ENCODE measurements at regions not wholly inside any gene's neighbourhood (a gene's known extent, or its start where the extent isn't known, plus 50 kb on each side); places are given as distances from the start of the nearest gene placed in this dataset.

DNA sequence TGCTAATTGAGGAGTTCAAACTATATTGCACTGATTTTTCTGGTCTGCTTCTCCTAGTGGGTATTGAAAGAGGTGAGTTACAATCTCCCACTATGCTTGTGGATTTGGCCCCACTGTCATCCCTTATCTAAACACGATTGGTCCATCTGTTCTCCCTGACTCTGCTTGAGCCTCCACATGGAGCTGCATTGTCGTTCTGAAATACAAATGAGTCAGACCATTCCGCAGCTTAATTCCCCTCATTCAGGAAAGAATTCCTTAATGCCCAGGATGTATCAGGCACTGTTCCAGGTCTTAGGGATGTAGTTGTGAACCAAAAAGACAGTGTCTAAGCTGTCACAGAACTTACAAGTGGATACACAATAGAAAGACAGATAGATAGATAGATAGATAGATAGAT lies 461.9 kb downstream of the QKI start:
- in situ Hi-C loops (cut with MboI; ENCODE audit: low sequenced_read_pairs), result no loop called here
- TF ChIP-seq BHLHE40 (IDR thresholded peaks at IDR 0.05; ENCODE audit: low read depth, low read length) (no peak), MXI1 (IDR thresholded peaks at IDR 0.05; ENCODE audit: borderline replicate concordance, low read depth, low read length) (no peak), RFX5 (IDR thresholded peaks at IDR 0.05; ENCODE audit: low read depth, low read length) (no peak), SMC3 (IDR thresholded peaks at IDR 0.05; ENCODE audit: low read depth, low read length) (no peak), POLR2A (IDR thresholded peaks at IDR 0.05; ENCODE audit: low read depth, low read length) (no peak), NFE2L2 (IDR thresholded peaks at IDR 0.05; ENCODE audit: low read depth, low read length) (no peak), RCOR1 (IDR thresholded peaks at IDR 0.05; ENCODE audit: insufficient replicate concordance, low read length) (no peak), CHD1 (IDR thresholded peaks at IDR 0.05; ENCODE audit: low read depth, low read length) (no peak)
- TF ChIP-seq, protein P1, sequence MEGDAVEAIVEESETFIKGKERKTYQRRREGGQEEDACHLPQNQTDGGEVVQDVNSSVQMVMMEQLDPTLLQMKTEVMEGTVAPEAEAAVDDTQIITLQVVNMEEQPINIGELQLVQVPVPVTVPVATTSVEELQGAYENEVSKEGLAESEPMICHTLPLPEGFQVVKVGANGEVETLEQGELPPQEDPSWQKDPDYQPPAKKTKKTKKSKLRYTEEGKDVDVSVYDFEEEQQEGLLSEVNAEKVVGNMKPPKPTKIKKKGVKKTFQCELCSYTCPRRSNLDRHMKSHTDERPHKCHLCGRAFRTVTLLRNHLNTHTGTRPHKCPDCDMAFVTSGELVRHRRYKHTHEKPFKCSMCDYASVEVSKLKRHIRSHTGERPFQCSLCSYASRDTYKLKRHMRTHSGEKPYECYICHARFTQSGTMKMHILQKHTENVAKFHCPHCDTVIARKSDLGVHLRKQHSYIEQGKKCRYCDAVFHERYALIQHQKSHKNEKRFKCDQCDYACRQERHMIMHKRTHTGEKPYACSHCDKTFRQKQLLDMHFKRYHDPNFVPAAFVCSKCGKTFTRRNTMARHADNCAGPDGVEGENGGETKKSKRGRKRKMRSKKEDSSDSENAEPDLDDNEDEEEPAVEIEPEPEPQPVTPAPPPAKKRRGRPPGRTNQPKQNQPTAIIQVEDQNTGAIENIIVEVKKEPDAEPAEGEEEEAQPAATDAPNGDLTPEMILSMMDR (conservative IDR thresholded peaks at IDR 0.05; ENCODE audit: low read depth, low read length), result no peak
- TF ChIP-seq, protein P2, sequence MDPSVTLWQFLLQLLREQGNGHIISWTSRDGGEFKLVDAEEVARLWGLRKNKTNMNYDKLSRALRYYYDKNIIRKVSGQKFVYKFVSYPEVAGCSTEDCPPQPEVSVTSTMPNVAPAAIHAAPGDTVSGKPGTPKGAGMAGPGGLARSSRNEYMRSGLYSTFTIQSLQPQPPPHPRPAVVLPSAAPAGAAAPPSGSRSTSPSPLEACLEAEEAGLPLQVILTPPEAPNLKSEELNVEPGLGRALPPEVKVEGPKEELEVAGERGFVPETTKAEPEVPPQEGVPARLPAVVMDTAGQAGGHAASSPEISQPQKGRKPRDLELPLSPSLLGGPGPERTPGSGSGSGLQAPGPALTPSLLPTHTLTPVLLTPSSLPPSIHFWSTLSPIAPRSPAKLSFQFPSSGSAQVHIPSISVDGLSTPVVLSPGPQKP (IDR thresholded peaks at IDR 0.05; ENCODE audit: borderline replicate concordance, low read depth, low read length), result no peak
- Histone ChIP-seq H3K9me1 (ENCODE audit: insufficient read depth, low read length) (no peaks in the 10 kb centered on the region), H4K8ac (ENCODE audit: low read depth in 2 of 2, low read length in 2 of 2) (no peak overlapping the region), H3K4me2 (ENCODE audit: low read depth, low read length) (no peak overlapping the region), H2BK5ac (ENCODE audit: low read depth, low read length, poor library complexity, severe bottlenecking) (no peak overlapping the region), H3K4ac (ENCODE audit: low read depth, low read length) (no peak overlapping the region), H3K18ac (ENCODE audit: low read depth, low read length) (no peak overlapping the region), H2AK9ac (replicated peaks; ENCODE audit: low read depth, low read length, poor library complexity) (no peak overlapping the region), H4K20me1 (ENCODE audit: insufficient read depth, low read length) (no peaks in the 10 kb centered on the region), H3K56ac (ENCODE audit: extremely low read depth, insufficient read depth, low read length) (no peak overlapping the region), H3K79me1 (ENCODE audit: low read depth in 1 of 2, low read length in 2 of 2) (no peaks in the 10 kb centered on the region), H2BK15ac (ENCODE audit: low read depth, low read length) (no peak overlapping the region), H3K4me3 (ENCODE audit: insufficient read depth, low read depth, low read length) (no peak overlapping the region), H4K91ac (ENCODE audit: insufficient read depth, low read depth, low read length) (no peak overlapping the region), H3K27me3 (ENCODE audit: control insufficient read depth, insufficient read depth, low read length) (no peaks in the 10 kb centered on the region), H2BK20ac (ENCODE audit: low read depth, low read length) (no peak overlapping the region), H2AFZ (replicated peaks; ENCODE audit: low read length, poor library complexity) (no peak overlapping the region), H3K27ac (ENCODE audit: insufficient read depth, low read length) (no peak overlapping the region), H4K5ac (ENCODE audit: low read depth, low read length) (no peak overlapping the region), H2AK5ac (ENCODE audit: low read depth, low read length) (no peak overlapping the region), H3K36me3 (ENCODE audit: control insufficient read depth, insufficient read depth, low read length) (no peaks in the 10 kb centered on the region), H3K9ac (ENCODE audit: low read depth, low read length) (no peak overlapping the region), H3K4me1 (ENCODE audit: control insufficient read depth, insufficient read depth, low read length) (peaks cover 7% of the 10 kb centered on the region), H2BK120ac (ENCODE audit: low read depth, low read length) (no peak overlapping the region), H3K23ac (ENCODE audit: low read depth, low read length) (no peak overlapping the region), H3K14ac (replicated peaks; ENCODE audit: low read depth, low read length) (no peak overlapping the region), H3K9me3 (ENCODE audit: control insufficient read depth, insufficient read depth, low read length) (no peaks in the 10 kb centered on the region)
- WGBS, 2 experiments (ENCODE audit: extremely low coverage in 2 of 2, insufficient read length in 1 of 2), result no CpG with 5 or more reads among the region's 3 CpGs
- DNase-seq (peak; percentile 57), ATAC-seq (ENCODE audit: low read depth) (0 out of 2 replicates have a peak, but pooled peaks have one; percentile 19)
- POLR2A ChIA-PET (ENCODE audit: unreplicated experiment), result no interaction called here
- CTCF ChIA-PET, result interaction anchor here (0.6 kb wide), 2 partner anchors 8 to 298 kb away, joined by 3 read pairs; no protein-coding TSS in a partner anchor
- dilution Hi-C loops (cut with HindIII; ENCODE audit: low sequenced_read_pairs, unreplicated experiment), result no loop called here
- intact Hi-C loops (cut with micrococcal nuclease), result no loop called here
- no TSS peak for BruUV-seq (replicated peaks)

All from IMR-90 (cell line).